ENCODE measurements at regions not wholly inside any gene's neighbourhood (a gene's known extent, or its start where the extent isn't known, plus 50 kb on each side); places are given as distances from the start of the nearest gene placed in this dataset.
"Not testable (repeated sequence)": the region's sequence is repeated elsewhere in the genome, so short reads cannot be mapped to it uniquely, and the experiment has no call there.

DNA sequence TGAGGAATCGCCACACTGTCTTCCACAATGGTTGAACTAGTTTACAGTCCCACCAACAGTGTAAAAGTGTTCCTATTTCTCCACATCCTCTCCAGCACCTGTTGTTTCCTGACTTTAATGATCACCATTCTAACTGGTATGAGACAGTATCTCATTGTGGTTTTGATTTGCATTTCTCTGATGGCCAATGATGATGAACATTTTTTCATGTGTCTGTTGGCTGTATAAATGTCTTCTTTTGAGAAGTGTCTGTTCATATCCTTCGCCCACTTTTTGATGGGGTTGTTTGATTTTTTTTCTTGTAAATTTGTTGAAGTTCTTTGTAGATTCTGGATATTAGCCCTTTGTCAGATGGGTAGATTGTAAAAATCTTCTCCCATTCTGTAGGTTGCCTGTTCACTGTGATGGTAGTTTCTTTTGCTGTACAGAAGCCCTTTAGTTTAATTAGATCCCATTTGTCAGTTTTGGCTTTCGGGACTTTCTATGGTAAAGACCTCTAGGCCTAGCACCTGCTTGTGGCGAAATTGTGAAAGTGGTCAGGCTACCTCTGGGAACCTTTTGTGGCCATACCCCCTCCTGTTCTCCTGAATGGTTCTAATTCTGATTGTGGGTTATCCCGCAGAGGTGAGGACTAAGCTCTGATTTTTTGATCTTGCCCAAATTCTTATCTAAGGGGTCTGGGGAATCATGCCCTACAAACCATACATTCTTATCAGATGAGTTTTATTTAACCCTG, 99.9 kb upstream of the RNU6-1 start:
- H3K4me1 Mint-ChIP-seq (ENCODE audit: low read depth); H3K36me3 Mint-ChIP-seq (ENCODE audit: low read depth); CTCF ChIA-PET; intact Hi-C loops (cut with micrococcal nuclease); DNase-seq; H3K27me3 Mint-ChIP-seq (ENCODE audit: low read depth); H3K9me3 Mint-ChIP-seq; H3K4me3 Mint-ChIP-seq; H3K27ac Mint-ChIP-seq: not testable (repeated sequence)

DNA sequence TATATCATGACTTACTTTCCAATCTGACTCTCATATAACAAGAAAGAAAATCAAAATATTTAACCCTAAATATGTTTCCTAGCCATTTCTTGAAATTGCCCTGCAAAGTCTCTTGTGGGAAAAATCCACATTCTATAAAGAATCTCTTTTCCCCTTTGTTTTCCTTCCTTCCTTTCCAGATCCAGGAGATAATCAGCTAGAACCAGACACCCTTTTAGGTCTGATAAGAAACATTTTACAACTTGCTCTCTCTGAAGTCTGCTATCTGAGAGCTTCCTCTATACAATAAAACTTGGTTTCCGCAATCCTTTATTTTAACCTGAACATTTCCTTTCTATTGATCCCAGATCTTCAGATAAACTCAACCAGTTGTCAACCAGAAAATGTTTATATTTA, 100.5 kb upstream of the RNU6-1 start:
- H3K27me3 Mint-ChIP-seq (ENCODE audit: low read depth), result no peaks in the 10 kb centered on the region
- H3K36me3 Mint-ChIP-seq (ENCODE audit: low read depth), result no peaks in the 10 kb centered on the region
- intact Hi-C loops (cut with micrococcal nuclease), result no loop called here
- no peaks in the 10 kb centered on the region for H3K4me1 Mint-ChIP-seq (ENCODE audit: low read depth)
- peaks cover 1% of the 10 kb centered on the region for H3K9me3 Mint-ChIP-seq
- no peak for DNase-seq
- no peak overlapping the region for H3K27ac Mint-ChIP-seq
- CTCF ChIA-PET, result no interaction called here
- H3K4me3 Mint-ChIP-seq, result no peak overlapping the region

DNA sequence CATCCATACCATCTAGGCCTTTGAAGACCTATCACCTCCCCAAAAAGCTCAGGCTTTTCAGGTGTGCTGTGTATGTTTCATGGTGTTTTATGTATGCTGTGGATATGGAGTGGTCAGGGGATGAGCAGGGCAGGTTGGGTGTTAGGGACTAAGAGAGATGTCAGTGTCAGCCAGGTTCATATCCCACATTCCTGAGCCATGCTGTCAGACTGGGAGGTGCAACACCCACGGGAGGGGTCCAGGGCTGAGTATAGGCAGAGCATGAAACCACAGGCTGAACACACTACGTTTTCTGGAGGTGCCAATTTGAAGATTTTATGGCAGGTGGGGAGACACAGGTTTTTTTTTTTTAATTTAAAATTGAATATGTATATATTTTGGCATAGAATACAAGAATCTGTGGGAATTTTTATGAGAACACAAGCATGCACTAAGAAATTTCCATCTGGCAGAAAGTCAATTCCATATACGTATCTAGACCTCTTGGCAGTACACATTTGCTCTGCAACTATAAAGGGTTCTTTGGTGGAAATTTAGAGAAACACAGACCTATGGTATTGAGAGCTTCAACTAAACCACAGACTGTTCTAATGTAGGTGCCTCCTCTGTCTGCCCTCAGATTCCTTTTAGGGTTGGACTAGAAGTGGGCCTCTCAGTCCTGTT, 101.9 kb upstream of the RNU6-1 start:
- no peak overlapping the region for H3K4me3 Mint-ChIP-seq
- H3K27ac Mint-ChIP-seq, result no peak overlapping the region
- no peak for DNase-seq
- CTCF ChIA-PET, result no interaction called here
- peaks cover 3% of the 10 kb centered on the region for H3K4me1 Mint-ChIP-seq (ENCODE audit: low read depth)
- H3K9me3 Mint-ChIP-seq, result peaks cover 1% of the 10 kb centered on the region
- H3K36me3 Mint-ChIP-seq (ENCODE audit: low read depth), result no peaks in the 10 kb centered on the region
- H3K27me3 Mint-ChIP-seq (ENCODE audit: low read depth), result no peaks in the 10 kb centered on the region
- intact Hi-C loops (cut with micrococcal nuclease), result no loop called here

DNA sequence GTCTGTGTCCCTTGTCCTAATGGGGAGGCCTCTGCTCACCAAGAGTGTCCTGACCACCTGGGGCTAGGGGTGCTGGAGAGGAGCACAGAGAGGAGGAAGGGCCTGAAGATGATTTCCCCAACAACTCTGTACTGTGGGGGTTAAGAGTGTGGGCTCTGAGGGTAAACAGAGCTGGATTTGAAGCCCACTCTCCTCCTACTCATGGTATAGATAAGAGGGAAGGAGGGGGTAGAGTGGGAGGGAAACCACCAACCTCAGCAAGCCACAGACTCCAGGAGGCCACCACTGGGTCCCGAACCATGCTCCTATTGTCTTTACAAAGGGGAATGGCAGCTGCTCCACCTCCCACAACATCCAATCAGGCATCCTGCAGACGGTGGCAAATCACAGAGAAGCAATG, 103.6 kb upstream of the RNU6-1 start:
- H3K4me1 Mint-ChIP-seq (ENCODE audit: low read depth), result peaks cover 5% of the 10 kb centered on the region
- no peak overlapping the region for H3K27ac Mint-ChIP-seq
- intact Hi-C loops (cut with micrococcal nuclease), result no loop called here
- H3K4me3 Mint-ChIP-seq, result no peak overlapping the region
- DNase-seq, result no peak
- CTCF ChIA-PET, result no interaction called here
- H3K36me3 Mint-ChIP-seq (ENCODE audit: low read depth), result no peaks in the 10 kb centered on the region
- no peaks in the 10 kb centered on the region for H3K27me3 Mint-ChIP-seq (ENCODE audit: low read depth)
- H3K9me3 Mint-ChIP-seq, result peaks cover 4% of the 10 kb centered on the region

DNA sequence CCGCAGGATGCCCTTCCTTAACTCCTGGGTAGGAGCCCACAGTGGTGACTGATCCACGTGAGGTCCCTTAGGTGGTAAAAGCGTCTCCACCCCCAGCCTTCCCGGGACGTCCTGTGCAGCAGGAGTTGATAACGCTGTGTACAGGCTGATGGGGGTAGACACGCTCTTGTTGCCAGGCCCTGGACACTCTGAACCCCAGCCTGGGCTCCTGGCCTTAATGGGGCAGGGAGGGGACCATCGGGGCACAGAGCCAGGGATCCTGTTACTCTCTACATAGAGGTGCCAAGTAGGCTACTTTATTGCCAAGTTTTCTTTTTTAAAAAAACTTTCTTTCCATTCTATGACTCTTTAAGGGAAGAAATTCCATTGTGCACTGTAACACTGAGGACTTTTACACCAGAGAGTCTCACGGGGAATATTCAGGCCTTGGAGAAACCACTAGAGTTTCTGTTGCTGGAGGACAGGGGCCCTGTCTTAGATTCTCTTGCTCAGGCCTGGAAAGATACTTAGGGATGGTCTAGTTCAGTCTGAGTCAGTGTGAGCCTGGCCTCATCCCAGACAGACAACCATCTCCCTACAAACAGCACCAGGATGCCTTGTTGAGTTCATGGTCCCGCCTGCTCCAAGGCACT, 104.3 kb upstream of the RNU6-1 start:
- Mint-ChIP-seq H3K27me3 (ENCODE audit: low read depth) (no peaks in the 10 kb centered on the region), H3K9me3 (peaks cover 4% of the 10 kb centered on the region), H3K4me1 (ENCODE audit: low read depth) (peaks cover 5% of the 10 kb centered on the region), H3K36me3 (ENCODE audit: low read depth) (no peaks in the 10 kb centered on the region), H3K4me3 (no peak overlapping the region), H3K27ac (no peak overlapping the region)
- intact Hi-C loops (cut with micrococcal nuclease), result no loop called here
- DNase-seq, result no peak
- CTCF ChIA-PET, result no interaction called here

DNA sequence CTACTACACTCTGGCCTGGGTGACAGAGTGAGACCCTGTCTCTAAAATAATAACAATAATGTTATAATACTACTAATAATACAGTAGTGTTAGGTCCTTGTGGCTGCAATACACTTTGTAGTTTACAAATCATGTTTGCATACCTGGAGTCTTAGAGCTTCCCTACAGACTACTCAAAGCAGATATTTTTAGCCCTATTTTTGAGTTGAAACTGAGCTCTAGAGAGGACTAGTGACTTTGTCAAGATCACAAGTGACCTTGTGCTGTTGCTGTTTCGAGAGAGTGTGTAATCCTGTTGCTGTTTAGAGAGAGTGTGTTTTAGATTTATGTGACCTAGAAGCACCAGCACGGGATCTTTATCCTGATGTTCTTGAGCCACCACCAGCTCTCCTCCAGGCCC, 105.3 kb upstream of the RNU6-1 start:
- CTCF ChIA-PET, result no interaction called here
- intact Hi-C loops (cut with micrococcal nuclease), result no loop called here
- H3K9me3 Mint-ChIP-seq, result peaks cover 2% of the 10 kb centered on the region
- H3K4me3 Mint-ChIP-seq, result no peak overlapping the region
- no peaks in the 10 kb centered on the region for H3K27me3 Mint-ChIP-seq (ENCODE audit: low read depth)
- no peak for DNase-seq
- peaks cover 5% of the 10 kb centered on the region for H3K4me1 Mint-ChIP-seq (ENCODE audit: low read depth)
- no peak overlapping the region for H3K27ac Mint-ChIP-seq
- H3K36me3 Mint-ChIP-seq (ENCODE audit: low read depth), result no peaks in the 10 kb centered on the region

DNA sequence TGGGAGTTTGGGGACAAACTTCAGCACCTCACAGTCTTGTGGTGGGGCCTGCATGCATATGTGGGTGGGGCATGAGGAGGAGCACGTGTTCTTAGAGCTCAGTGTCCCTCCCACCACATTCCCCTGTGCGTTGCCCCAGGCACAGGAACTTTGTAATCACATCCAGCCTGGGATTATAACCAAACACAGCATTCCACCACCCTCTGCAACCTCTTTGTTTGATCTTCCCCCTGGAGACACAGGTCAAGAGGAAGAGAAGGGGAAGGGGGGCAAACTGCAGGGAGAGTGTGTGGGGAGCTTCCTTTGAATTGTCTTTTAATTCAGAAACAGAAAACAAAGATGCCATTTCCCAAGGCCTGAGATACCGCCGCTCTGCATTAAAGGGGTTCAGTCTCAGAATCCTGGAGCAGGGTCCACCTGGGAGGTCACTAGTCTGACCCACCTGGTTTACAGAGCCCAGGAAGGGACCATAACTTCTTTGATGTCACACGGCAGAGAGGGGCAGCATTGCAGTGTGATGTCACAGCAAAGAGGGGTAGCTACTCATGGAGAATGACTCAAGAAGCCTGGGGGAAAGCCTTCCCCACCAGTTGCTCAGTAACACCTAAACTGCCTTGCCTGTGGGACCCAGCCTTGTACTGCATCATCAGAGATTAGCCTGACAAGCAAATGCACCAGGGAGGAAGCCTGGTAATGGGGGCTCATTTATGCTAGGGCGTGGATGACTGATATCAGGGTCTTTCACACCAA, 106.3 kb upstream of the RNU6-1 start:
- Mint-ChIP-seq H3K4me1 (ENCODE audit: low read depth) (peaks cover 5% of the 10 kb centered on the region), H3K27ac (no peak overlapping the region), H3K4me3 (no peak overlapping the region), H3K9me3 (peaks cover 2% of the 10 kb centered on the region), H3K27me3 (ENCODE audit: low read depth) (no peaks in the 10 kb centered on the region), H3K36me3 (ENCODE audit: low read depth) (no peaks in the 10 kb centered on the region)
- intact Hi-C loops (cut with micrococcal nuclease), result no loop called here
- peak; percentile 17 for DNase-seq
- CTCF ChIA-PET, result no interaction called here

DNA sequence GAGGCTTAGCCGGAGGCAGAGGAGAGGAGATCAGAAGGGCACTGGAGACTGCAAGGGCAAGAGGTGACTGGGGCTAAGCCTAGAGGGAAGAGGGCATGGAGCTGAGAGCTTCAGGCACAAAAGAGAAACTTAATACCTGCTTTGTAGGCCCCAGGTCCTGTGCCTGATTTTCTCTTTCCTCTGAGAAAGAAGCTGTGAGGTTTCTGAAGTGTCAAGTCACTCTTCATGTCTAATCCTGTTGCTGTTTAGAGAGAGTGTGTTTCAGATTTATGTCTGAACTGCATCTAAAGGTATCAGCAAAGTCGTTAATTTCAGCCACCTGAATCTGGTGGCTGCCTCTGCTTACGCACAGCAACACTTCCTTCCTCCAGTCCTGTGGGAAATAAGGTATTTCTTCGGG, 106.9 kb upstream of the RNU6-1 start:
- intact Hi-C loops (cut with micrococcal nuclease), result no loop called here
- no peak for DNase-seq
- Mint-ChIP-seq H3K9me3 (peaks cover 2% of the 10 kb centered on the region), H3K4me1 (ENCODE audit: low read depth) (peaks cover 5% of the 10 kb centered on the region), H3K27ac (no peak overlapping the region), H3K36me3 (ENCODE audit: low read depth) (no peaks in the 10 kb centered on the region), H3K27me3 (ENCODE audit: low read depth) (no peaks in the 10 kb centered on the region), H3K4me3 (no peak overlapping the region)
- CTCF ChIA-PET, result no interaction called here

DNA sequence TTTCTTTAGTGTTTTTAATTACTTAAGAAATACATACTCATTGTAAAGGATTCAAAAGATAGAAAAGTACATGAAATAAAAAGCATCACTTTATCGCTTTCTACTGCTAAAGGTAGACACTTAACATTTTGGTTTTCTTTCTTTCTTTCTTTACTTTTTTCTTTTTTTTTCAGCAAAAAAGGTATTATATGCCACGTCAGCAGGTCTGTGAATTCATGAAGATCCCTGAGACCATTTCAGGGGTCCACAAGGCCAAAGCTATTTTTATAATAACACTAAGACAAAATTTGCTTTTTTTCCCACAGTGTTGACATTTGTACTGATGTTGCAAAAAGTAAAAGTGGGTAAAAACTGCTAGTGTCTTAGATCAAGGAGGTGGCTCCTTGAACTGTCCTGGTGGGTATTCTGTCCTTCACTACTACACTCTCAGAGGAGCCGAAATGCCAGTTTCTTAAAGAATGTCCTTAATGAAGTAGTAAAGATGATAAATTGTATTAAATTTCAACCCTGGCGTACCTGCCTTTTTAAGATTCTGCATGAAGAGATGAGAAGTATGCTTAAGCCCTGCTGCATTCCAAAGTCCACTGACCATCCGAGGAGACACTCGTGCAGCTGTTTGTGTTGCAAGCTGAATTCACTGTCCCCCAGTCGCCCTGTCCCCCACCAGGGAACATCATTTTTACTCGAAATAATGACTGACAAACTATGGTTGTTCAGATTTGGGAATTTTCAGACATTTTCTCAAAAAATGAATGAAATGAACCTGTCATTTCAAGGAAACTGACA, 106.7 kb upstream of the PIAS1 start:
- no peaks in the 10 kb centered on the region for H3K27me3 Mint-ChIP-seq (ENCODE audit: low read depth)
- intact Hi-C loops (cut with micrococcal nuclease), result no loop called here
- H3K4me3 Mint-ChIP-seq, result no peak overlapping the region
- no peaks in the 10 kb centered on the region for H3K36me3 Mint-ChIP-seq (ENCODE audit: low read depth)
- peaks cover 2% of the 10 kb centered on the region for H3K9me3 Mint-ChIP-seq
- no peak overlapping the region for H3K27ac Mint-ChIP-seq
- DNase-seq, result no peak
- peaks cover 5% of the 10 kb centered on the region for H3K4me1 Mint-ChIP-seq (ENCODE audit: low read depth)
- CTCF ChIA-PET, result no interaction called here

DNA sequence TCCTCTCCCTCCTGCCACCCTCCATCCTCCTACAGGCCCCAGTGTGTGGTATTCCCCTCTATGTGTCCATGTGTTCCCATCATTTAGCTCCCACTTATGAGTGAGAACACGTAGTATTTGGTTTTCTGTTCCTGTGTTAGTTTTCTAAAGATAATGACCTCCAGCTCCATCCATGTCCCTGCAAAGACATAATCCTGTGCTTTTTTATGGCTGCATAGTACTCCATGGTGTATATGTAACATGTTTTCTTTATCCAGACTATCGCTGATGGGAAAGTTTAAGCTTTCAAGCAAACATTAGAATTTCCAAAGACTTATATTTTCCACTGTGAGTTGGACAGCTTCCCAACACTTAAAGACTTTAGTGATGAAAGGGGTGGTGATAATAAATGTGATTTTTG, 105.9 kb upstream of the PIAS1 start:
- no peaks in the 10 kb centered on the region for H3K36me3 Mint-ChIP-seq (ENCODE audit: low read depth)
- no peak overlapping the region for H3K27ac Mint-ChIP-seq
- H3K27me3 Mint-ChIP-seq (ENCODE audit: low read depth), result no peaks in the 10 kb centered on the region
- CTCF ChIA-PET, result interaction anchor here (0.6 kb wide), 1 partner anchor 1476 kb away, joined by 3 read pairs; no protein-coding TSS in a partner anchor
- DNase-seq, result no peak
- H3K4me3 Mint-ChIP-seq, result no peak overlapping the region
- intact Hi-C loops (cut with micrococcal nuclease), result no loop called here
- H3K9me3 Mint-ChIP-seq, result peaks cover 2% of the 10 kb centered on the region
- peaks cover 5% of the 10 kb centered on the region for H3K4me1 Mint-ChIP-seq (ENCODE audit: low read depth)

DNA sequence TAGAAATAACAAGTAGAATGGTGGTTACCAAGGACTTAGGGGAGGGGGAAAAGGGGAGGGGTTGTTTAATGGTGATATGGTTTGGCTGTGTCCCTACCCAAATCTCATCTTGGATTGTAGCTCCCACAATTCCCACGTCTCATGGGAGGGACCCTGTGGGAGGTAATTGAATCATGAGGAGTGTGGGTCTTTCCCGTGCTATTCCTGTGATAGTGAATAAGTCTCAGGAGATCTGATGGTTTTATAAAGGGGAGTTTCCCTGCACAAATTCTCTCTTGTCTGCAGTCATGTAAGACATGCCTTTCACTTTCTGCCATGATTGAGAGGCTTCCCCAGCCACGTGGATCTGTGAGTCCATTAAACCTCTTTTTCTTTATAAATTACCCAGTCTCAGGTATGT, 102.9 kb upstream of the PIAS1 start:
- H3K4me3 Mint-ChIP-seq; H3K27me3 Mint-ChIP-seq (ENCODE audit: low read depth); CTCF ChIA-PET; H3K27ac Mint-ChIP-seq; intact Hi-C loops (cut with micrococcal nuclease); DNase-seq; H3K36me3 Mint-ChIP-seq (ENCODE audit: low read depth); H3K9me3 Mint-ChIP-seq; H3K4me1 Mint-ChIP-seq (ENCODE audit: low read depth): not testable (repeated sequence)

DNA sequence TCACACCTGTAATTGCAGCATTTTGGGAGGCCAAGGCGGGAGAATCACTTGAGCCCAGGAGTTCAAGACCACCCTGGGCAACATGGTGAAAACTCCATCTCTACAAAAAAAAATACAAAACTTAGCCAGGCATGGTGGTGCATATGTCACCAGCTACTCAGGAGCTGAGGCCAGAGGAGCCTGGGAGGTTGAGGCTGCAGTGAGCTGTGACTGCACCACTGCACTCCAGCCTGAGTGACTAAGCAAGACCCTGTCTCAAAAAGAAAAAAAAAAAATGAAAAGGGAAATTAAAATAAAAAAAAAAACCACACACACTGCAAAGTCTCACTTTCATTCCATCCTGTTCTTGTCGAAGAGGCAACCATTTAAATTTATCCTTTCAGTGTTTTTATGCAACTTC, 100.8 kb upstream of the PIAS1 start:
- no peak for DNase-seq
- CTCF ChIA-PET, result no interaction called here
- H3K27ac Mint-ChIP-seq, result no peak overlapping the region
- peaks cover under 1% of the 10 kb centered on the region for H3K9me3 Mint-ChIP-seq
- intact Hi-C loops (cut with micrococcal nuclease), result no loop called here
- H3K27me3 Mint-ChIP-seq (ENCODE audit: low read depth), result no peaks in the 10 kb centered on the region
- H3K4me3 Mint-ChIP-seq, result no peak overlapping the region
- no peaks in the 10 kb centered on the region for H3K4me1 Mint-ChIP-seq (ENCODE audit: low read depth)
- H3K36me3 Mint-ChIP-seq (ENCODE audit: low read depth), result no peaks in the 10 kb centered on the region
